H1 (cell line): ENCODE measurements at regions not wholly inside any gene's neighbourhood (a gene's known extent, or its start where the extent isn't known, plus 50 kb on each side); places are given as distances from the start of the nearest gene placed in this dataset.

Experiments used
- CTCF ChIA-PET: fragments of 300-600 bp; sonication (Branson Sonifier 250); formaldehyde crosslinking; loops from one replicate; lab custom pipeline; 2021; ENCODE audit not compliant: partially characterized antibody; lab: Charles Lee
- POLR2A ChIA-PET: fragments of 300-600 bp; sonication (Branson Sonifier 250); formaldehyde crosslinking; loops from one replicate; lab custom pipeline; 2021; ENCODE audit warnings: inconsistent platforms; ENCODE audit not compliant: partially characterized antibody; lab: Charles Lee
- DNase-seq, 2 experiments: peaks; one replicate each; pipeline versions ENCODE4 v3.0.0 to v3.0.0-alpha.2; 2010 to 2022; ENCODE audit warnings: low spot score in 2 of 2, low read depth in 1 of 2, mixed read lengths in 1 of 2
- FAIRE-seq: peaks from 2 replicates; lab custom pipeline; 2011; peaks lifted over from hg19 to GRCh38; lab: Jason Lieb, UNC
- H2AFZ ChIP-seq: 2 replicates; pipeline ENCODE4 v1.8.1; 2012; ENCODE audit warnings: low read length, inconsistent platforms
- H2AK5ac ChIP-seq: 2 replicates; pipeline ENCODE4 v1.6.1; 2013; ENCODE audit warnings: low read depth, low read length
- H2BK120ac ChIP-seq: replicated peaks from 2 replicates; pipeline ENCODE3; 2013; ENCODE audit warnings: low read depth, low read length, inconsistent platforms
- H2BK12ac ChIP-seq: 2 replicates; pipeline ENCODE4 v1.6.1; 2013; ENCODE audit warnings: low read depth, low read length
- H2BK15ac ChIP-seq: 2 replicates; pipeline ENCODE4 v1.6.1; 2013; ENCODE audit warnings: low read length
- H2BK20ac ChIP-seq: 2 replicates; pipeline ENCODE4 v1.6.1; 2013; ENCODE audit warnings: low read length
- H2BK5ac ChIP-seq: 2 replicates; pipeline ENCODE4 v1.6.1; 2013; ENCODE audit warnings: low read depth, low read length
- H3K14ac ChIP-seq: 2 replicates; pipeline ENCODE4 v1.6.1; 2013; ENCODE audit warnings: inconsistent platforms; ENCODE audit not compliant: insufficient read length
- H3K18ac ChIP-seq: 2 replicates; pipeline ENCODE4 v1.6.1; 2013; ENCODE audit warnings: low read length; ENCODE audit errors: extremely low read depth
- H3K23ac ChIP-seq: 2 replicates; pipeline ENCODE4 v1.6.1; 2013; ENCODE audit warnings: inconsistent platforms; ENCODE audit not compliant: insufficient read length
- H3K23me2 ChIP-seq: 2 replicates; pipeline ENCODE4 v1.6.1; 2013; ENCODE audit warnings: low read depth, low read length
- H3K27ac ChIP-seq: 2 replicates; pipeline ENCODE4 v1.6.1; 2011; ENCODE audit warnings: low read depth, low read length, inconsistent platforms
- H3K27me3 ChIP-seq, 4 experiments: replicated peaks in 1 of 4; 1 replicate in 1 of 4; 2 replicates in 3 of 4; pipeline versions ENCODE4 v1.6.1 to v1.8.1; 2011 to 2013; ENCODE audit warnings: low read length in 3 of 4, mild to moderate bottlenecking in 3 of 4, inconsistent platforms in 2 of 4, mixed read lengths in 2 of 4, moderate library complexity in 1 of 4; ENCODE audit not compliant: control insufficient read depth in 3 of 4, insufficient read depth in 3 of 4; ENCODE audit errors: extremely low read depth in 1 of 4
- H3K36me3 ChIP-seq, 4 experiments: 2 replicates each; pipeline versions ENCODE4 v1.6.1 to v1.8.1; 2011 to 2013; ENCODE audit warnings: mild to moderate bottlenecking in 4 of 4, low read length in 3 of 4, moderate library complexity in 2 of 4, control low read depth in 1 of 4, inconsistent platforms in 1 of 4; ENCODE audit not compliant: insufficient read depth in 4 of 4, control insufficient read depth in 2 of 4
- H3K4ac ChIP-seq: replicated peaks from 2 replicates; pipeline ENCODE3; 2013; ENCODE audit warnings: low read length, low read depth, mixed read lengths, inconsistent platforms; ENCODE audit not compliant: insufficient read length
- H3K4me1 ChIP-seq, 4 experiments: replicated peaks in 1 of 4; 1 replicate in 1 of 4; 2 replicates in 3 of 4; pipeline versions ENCODE4 v1.6.1 to v1.8.1; 2011 to 2013; ENCODE audit warnings: low read length in 3 of 4, inconsistent platforms in 2 of 4, mixed read lengths in 1 of 4; ENCODE audit not compliant: insufficient read depth in 4 of 4, control insufficient read depth in 3 of 4
- H3K4me2 ChIP-seq, 2 experiments: 2 replicates each; pipeline versions ENCODE4 v1.6.1 to v1.8.1; 2011 to 2013; ENCODE audit warnings: low read depth in 2 of 2, low read length in 2 of 2, control low read depth in 1 of 2, inconsistent platforms in 1 of 2, mild to moderate bottlenecking in 1 of 2; ENCODE audit not compliant: insufficient read depth in 1 of 2
- H3K4me3 ChIP-seq, 4 experiments: fragments of 200-600, 300-600 bp in 1 of 4; sonication (generic), shearing (Covaris generic), sonication (Bioruptor Twin) in 1 of 4; 2 replicates each; pipeline versions ENCODE4 v1.5.1 to v1.8.1; 2011 to 2016; ENCODE audit warnings: low read length in 4 of 4, low read depth in 3 of 4, control low read depth in 2 of 4, inconsistent platforms in 2 of 4, mild to moderate bottlenecking in 2 of 4, mixed read lengths in 1 of 4, moderate library complexity in 1 of 4; ENCODE audit not compliant: insufficient read depth in 2 of 4; ENCODE audit errors: extremely low read depth in 1 of 4
- H3K56ac ChIP-seq: replicated peaks from 2 replicates; pipeline ENCODE3; 2013; ENCODE audit warnings: low read depth, mild to moderate bottlenecking, mixed read lengths, low read length, inconsistent platforms; ENCODE audit not compliant: insufficient read length
- H3K79me1 ChIP-seq: 2 replicates; pipeline ENCODE4 v1.6.1; 2013; ENCODE audit warnings: low read depth, low read length, control low read depth
- H3K79me2 ChIP-seq, 2 experiments: 2 replicates each; pipeline versions ENCODE4 v1.6.1 to v1.8.1; 2012 to 2013; ENCODE audit warnings: low read length in 2 of 2, mild to moderate bottlenecking in 2 of 2, inconsistent platforms in 1 of 2; ENCODE audit not compliant: insufficient read depth in 2 of 2, control insufficient read depth in 1 of 2
- H3K9ac ChIP-seq, 4 experiments: replicated peaks in 1 of 4; 1 replicate in 1 of 4; 2 replicates in 3 of 4; pipeline versions ENCODE4 v1.6.1 to v1.8.1; 2011 to 2013; ENCODE audit warnings: low read depth in 3 of 4, low read length in 3 of 4, control low read depth in 2 of 4, mild to moderate bottlenecking in 2 of 4, moderate library complexity in 2 of 4, inconsistent platforms in 1 of 4; ENCODE audit errors: extremely low read depth in 1 of 4
- H3K9me3 ChIP-seq, 2 experiments: 2 replicates each; pipeline versions ENCODE4 v1.6.1 to v1.8.1; 2012 to 2013; ENCODE audit warnings: mild to moderate bottlenecking in 2 of 2, moderate library complexity in 2 of 2, control low read depth in 1 of 2, inconsistent platforms in 1 of 2, low read depth in 1 of 2, low read length in 1 of 2, mixed read lengths in 1 of 2; ENCODE audit not compliant: insufficient read depth in 2 of 2
- H4K20me1 ChIP-seq, 2 experiments: replicated peaks in 1 of 2; 2 replicates each; pipeline versions ENCODE3 to v1.8.1; 2011 to 2013; ENCODE audit warnings: inconsistent platforms in 2 of 2, low read length in 2 of 2, mild to moderate bottlenecking in 1 of 2; ENCODE audit not compliant: insufficient read depth in 2 of 2, control insufficient read depth in 1 of 2
- H4K5ac ChIP-seq: 2 replicates; pipeline ENCODE4 v1.6.1; 2013; ENCODE audit warnings: low read length, low read depth, mixed read lengths, inconsistent platforms; ENCODE audit not compliant: insufficient read length
- H4K8ac ChIP-seq: 2 replicates; pipeline ENCODE4 v1.8.0; 2013; ENCODE audit warnings: mild to moderate bottlenecking, moderate library complexity, low read length, inconsistent platforms; ENCODE audit not compliant: insufficient read depth; ENCODE audit errors: extremely low read depth
- H4K91ac ChIP-seq: replicated peaks from 2 replicates; pipeline ENCODE3; 2013; ENCODE audit warnings: low read length, mixed read lengths, inconsistent platforms; ENCODE audit not compliant: insufficient read length
- CEBPB ChIP-seq: IDR thresholded peaks from 2 replicates; pipeline ENCODE4 v1.6.1; 2012; ENCODE audit warnings: low read depth, low read length
- EGR1 ChIP-seq: IDR thresholded peaks from 2 replicates; pipeline ENCODE4 v1.6.1; 2011; ENCODE audit warnings: low read depth, low read length, borderline replicate concordance
- MAFK ChIP-seq: IDR thresholded peaks from 2 replicates; pipeline ENCODE4 v1.6.1; 2012; ENCODE audit warnings: low read depth, mild to moderate bottlenecking, improper control_type of control experiment, low read length
- POLR2A ChIP-seq, 2 experiments: IDR thresholded peaks; 1 replicate in 1 of 2; 2 replicates in 1 of 2; pipeline ENCODE4 v1.6.1; 2011; ENCODE audit warnings: low read depth in 2 of 2, low read length in 2 of 2, mild to moderate bottlenecking in 2 of 2; ENCODE audit errors: control extremely low read depth in 1 of 2
- SUZ12 ChIP-seq: fragments of 200-600 bp; sonication (generic); IDR thresholded peaks from 2 replicates; pipeline ENCODE4 v1.6.1; 2012; ENCODE audit warnings: mild to moderate bottlenecking, inconsistent platforms, low read length, moderate library complexity, mixed read lengths
- USF2 ChIP-seq: IDR thresholded peaks from 2 replicates; pipeline ENCODE4 v1.6.1; 2011; ENCODE audit warnings: low read length, improper control_type of control experiment
- WGBS, 2 experiments: shearing (Covaris generic) in 1 of 2; methylation state at CpG; one replicate each; pipeline versions ENCODE4 v1.1.6 to v1.1.7; 2013 to 2015; ENCODE audit warnings: low lambda C conversion rate in 2 of 2, mixed read lengths in 2 of 2, inconsistent platforms in 1 of 2, low coverage in 1 of 2, missing lambda C conversion rate in 1 of 2; ENCODE audit not compliant: insufficient replicate concordance in 2 of 2, insufficient coverage in 1 of 2, insufficient read length in 1 of 2; ENCODE audit errors: extremely low coverage in 1 of 2, missing lambda C conversion rate in 1 of 2; 5-methylcytosine and 5-hydroxymethylcytosine counted together
- TF ChIP-seq, protein P1 (sequence below): IDR thresholded peaks from 2 replicates; pipeline ENCODE4 v1.6.1; 2012; ENCODE audit warnings: low read length, inconsistent platforms
- TF ChIP-seq, protein P2 (sequence below): IDR thresholded peaks from 2 replicates; pipeline ENCODE4 v1.6.1; 2012; ENCODE audit warnings: inconsistent platforms

- no peak overlapping the region for H3K27ac ChIP-seq
- WGBS, 2 experiments = 88% methylated on average over 3 of the region's 3 CpGs; no CpG with 5 or more reads in 1 of the 2 experiments
- DNase-seq (no peak), FAIRE-seq (no peak)
- no peak overlapping the region for H3K9ac ChIP-seq
- H2BK5ac ChIP-seq = no peak overlapping the region
- H3K4ac ChIP-seq = no peak overlapping the region
- H3K4me1 ChIP-seq = 0 out of 7 replicates have a peak, but pooled peaks cover 0 to 2% (median 0%) of the 10 kb centered on the region in 4 experiments
- H4K5ac ChIP-seq = no peak overlapping the region
- H4K8ac ChIP-seq = no peak overlapping the region
- ChIA-PET CTCF (no interaction called here), POLR2A (no interaction called here)
- no peaks in the 10 kb centered on the region for H3K79me1 ChIP-seq
- no peak overlapping the region for H3K4me3 ChIP-seq
- H3K4me2 ChIP-seq = no peak overlapping the region
- H2BK20ac ChIP-seq = no peak overlapping the region
- H3K79me2 ChIP-seq = no peaks in the 10 kb centered on the region
- H2BK120ac ChIP-seq = no peak overlapping the region
- H3K23me2 ChIP-seq = no peaks in the 10 kb centered on the region
- H2AK5ac ChIP-seq = no peak overlapping the region
- H3K27me3 ChIP-seq = peaks cover 0 to 1% (median 0%) of the 10 kb centered on the region in 4 experiments; a peak in 1 of 7 replicates
- no peak overlapping the region for H3K14ac ChIP-seq
- TF ChIP-seq USF2 (no peak), SUZ12 (no peak), CEBPB (no peak), POLR2A (IDR thresholded peaks at IDR 0.05; ENCODE audit: control extremely low read depth in 1 of 2, low read depth in 2 of 2, low read length in 2 of 2) (no peak), EGR1 (no peak), MAFK (no peak)
- TF ChIP-seq, protein P1, sequence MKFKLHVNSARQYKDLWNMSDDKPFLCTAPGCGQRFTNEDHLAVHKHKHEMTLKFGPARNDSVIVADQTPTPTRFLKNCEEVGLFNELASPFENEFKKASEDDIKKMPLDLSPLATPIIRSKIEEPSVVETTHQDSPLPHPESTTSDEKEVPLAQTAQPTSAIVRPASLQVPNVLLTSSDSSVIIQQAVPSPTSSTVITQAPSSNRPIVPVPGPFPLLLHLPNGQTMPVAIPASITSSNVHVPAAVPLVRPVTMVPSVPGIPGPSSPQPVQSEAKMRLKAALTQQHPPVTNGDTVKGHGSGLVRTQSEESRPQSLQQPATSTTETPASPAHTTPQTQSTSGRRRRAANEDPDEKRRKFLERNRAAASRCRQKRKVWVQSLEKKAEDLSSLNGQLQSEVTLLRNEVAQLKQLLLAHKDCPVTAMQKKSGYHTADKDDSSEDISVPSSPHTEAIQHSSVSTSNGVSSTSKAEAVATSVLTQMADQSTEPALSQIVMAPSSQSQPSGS = no peak
- TF ChIP-seq, protein P2, sequence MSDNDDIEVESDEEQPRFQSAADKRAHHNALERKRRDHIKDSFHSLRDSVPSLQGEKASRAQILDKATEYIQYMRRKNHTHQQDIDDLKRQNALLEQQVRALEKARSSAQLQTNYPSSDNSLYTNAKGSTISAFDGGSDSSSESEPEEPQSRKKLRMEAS = no peak
- H3K36me3 ChIP-seq = no peaks in the 10 kb centered on the region
- H2BK15ac ChIP-seq = no peak overlapping the region
- H3K23ac ChIP-seq = no peak overlapping the region
- no peaks in the 10 kb centered on the region for H3K9me3 ChIP-seq
- no peak overlapping the region for H3K56ac ChIP-seq
- H4K20me1 ChIP-seq = no peaks in the 10 kb centered on the region
- H2BK12ac ChIP-seq = no peak overlapping the region
- no peak overlapping the region for H4K91ac ChIP-seq
- no peak overlapping the region for H2AFZ ChIP-seq
- no peak overlapping the region for H3K18ac ChIP-seq
Observed at GRCh38 chr13:47213047-47213446, 316.2 kb upstream of the HTR2A start.
